Lower leg skin (tissue), 4 donors: ENCODE measurements at regions not wholly inside any gene's neighbourhood (a gene's known extent, or its start where the extent isn't known, plus 50 kb on each side); places are given as distances from the start of the nearest gene placed in this dataset.

Experiments
- DNase-seq, 2 donors: peaks; one replicate each; pipeline ENCODE4 v3.0.0-alpha.2; 2019; ENCODE audit warnings: low spot score in 2 of 2
- H3K4me3 ChIP-seq: fragments of 200-600 bp; sonication (generic); 2 replicates; pipeline ENCODE4 v1.5.1; 2017; ENCODE audit warnings: mild to moderate bottlenecking, low read depth; ENCODE audit not compliant: poor library complexity, severe bottlenecking
- CTCF ChIP-seq, 3 donors: fragments of 450-650 bp; IDR thresholded peaks; one replicate each; pipeline ENCODE4 v1.5.1; 2016; ENCODE audit warnings: antibody characterized with exemption in 3 of 3, mild to moderate bottlenecking in 3 of 3, moderate library complexity in 2 of 3
- POLR2A ChIP-seq, 2 donors: fragments of 450-650 bp; IDR thresholded peaks; one replicate each; pipeline ENCODE4 v1.6.1; 2016 to 2017; ENCODE audit warnings: antibody characterized with exemption in 2 of 2, mild to moderate bottlenecking in 1 of 2, moderate library complexity in 1 of 2
- WGBS, 2 donors: methylation state at CpG; one replicate each; pipeline ENCODE4 v1.1.5; 2018; 5-methylcytosine and 5-hydroxymethylcytosine counted together
- intact Hi-C: fragments of 100-400 bp; cut with DNase I; formaldehyde crosslinking; loops from one replicate; pipeline ENCODE4 v1.15.0; 2023; ENCODE audit warnings: low total_unique reads

- intact Hi-C loops, result loop anchor here (10.0 kb wide), 1 partner anchor 67 kb away; the partner anchor contains the start of gene SLC45A1
- no peak overlapping the region for H3K4me3 ChIP-seq
- TF ChIP-seq CTCF (IDR thresholded peaks at IDR 0.05), result no peak
- TF ChIP-seq POLR2A (IDR thresholded peaks at IDR 0.05), result no peak
- no peak for DNase-seq
- 89 to 90% methylated on average over 10 of the region's 10 CpGs for WGBS, 2 donors
Observed at GRCh38 chr1:8247811-8248436, 70.0 kb upstream of the SLC45A1 start.

GRCh38 chr1:8244304-8244703 is 73.6 kb upstream of the SLC45A1 start:
- TF ChIP-seq CTCF (IDR thresholded peaks at IDR 0.05), result no peak
- TF ChIP-seq POLR2A (IDR thresholded peaks at IDR 0.05), result no peak
- no peak overlapping the region for H3K4me3 ChIP-seq
- DNase-seq, result no peak
- intact Hi-C loops, result loop anchor here (10.0 kb wide), 1 partner anchor 70 kb away; the partner anchor contains the start of gene SLC45A1
- WGBS, 2 donors, result 79 to 91% methylated on average over 4 of the region's 4 CpGs

- WGBS, 2 donors, result 76 to 77% methylated on average over 7 of the region's 7 CpGs
- no peak for DNase-seq
- no peak overlapping the region for H3K4me3 ChIP-seq
- no peak for TF ChIP-seq CTCF (IDR thresholded peaks at IDR 0.05)
- TF ChIP-seq POLR2A (IDR thresholded peaks at IDR 0.05), result no peak
- intact Hi-C loops, result loop anchor here (10.0 kb wide), 1 partner anchor 72 kb away; the partner anchor contains the start of gene SLC45A1
Observed at GRCh38 chr1:8242498-8242897, 75.4 kb upstream of the SLC45A1 start.

GRCh38 chr1:8241417-8242014 is 76.4 kb upstream of the SLC45A1 start:
- no peak for DNase-seq
- no peak overlapping the region for H3K4me3 ChIP-seq
- TF ChIP-seq POLR2A (IDR thresholded peaks at IDR 0.05), result no peak
- no peak for TF ChIP-seq CTCF (IDR thresholded peaks at IDR 0.05)
- WGBS, 2 donors, result 74 to 87% methylated on average over 14 of the region's 14 CpGs
- intact Hi-C loops, result loop anchor here (10.0 kb wide), 1 partner anchor 73 kb away; the partner anchor contains the start of gene SLC45A1

- no peak overlapping the region for H3K4me3 ChIP-seq
- WGBS, 2 donors, result 92% methylated on average over 14 of the region's 14 CpGs
- intact Hi-C loops, result loop anchor here (10.0 kb wide), 1 partner anchor 75 kb away; the partner anchor contains the start of gene SLC45A1
- TF ChIP-seq CTCF (IDR thresholded peaks at IDR 0.05), result no peak
- TF ChIP-seq POLR2A (IDR thresholded peaks at IDR 0.05), result no peak
- no peak for DNase-seq
Observed at GRCh38 chr1:8239306-8240023, 78.4 kb upstream of the SLC45A1 start.
